Suprapubic skin (tissue), 3 donors: ENCODE measurements at regions not wholly inside any gene's neighbourhood (a gene's known extent, or its start where the extent isn't known, plus 50 kb on each side); places are given as distances from the start of the nearest gene placed in this dataset.

Experiments used
- CTCF ChIP-seq, 2 donors: fragments of 200-600 bp in 1 of 2; fragments of 450-650 bp in 1 of 2; sonication (generic) in 1 of 2; IDR thresholded peaks; one replicate each; pipeline ENCODE4 v1.5.1; 2016 to 2019; ENCODE audit warnings: antibody characterized with exemption in 2 of 2, mild to moderate bottlenecking in 1 of 2, moderate library complexity in 1 of 2
- POLR2AphosphoS5 ChIP-seq, 3 donors: sonication (generic); formaldehyde crosslinking; IDR thresholded peaks; one replicate each; pipeline ENCODE4 v1.6.1; 2017; ENCODE audit warnings: antibody characterized with exemption in 3 of 3

- TF ChIP-seq POLR2AphosphoS5 (IDR thresholded peaks at IDR 0.05) (no peak), CTCF (IDR thresholded peaks at IDR 0.05) (no peak)
Measured at GRCh38 chr9:663541-663940, 178.0 kb upstream of the DMRT1 start.
